CD4-positive, alpha-beta T cell (primary cell): ENCODE measurements at regions not wholly inside any gene's neighbourhood (a gene's known extent, or its start where the extent isn't known, plus 50 kb on each side); places are given as distances from the start of the nearest gene placed in this dataset.

ENCODE experiments used
- ATAC-seq: fragments of 200-7000 bp; cut with Tn5 transposase; one replicate; pipeline ENCODE4 v1.10.0; 2022; ENCODE audit warnings: mild to moderate bottlenecking; ENCODE audit not compliant: poor library complexity
- CTCF ChIA-PET: fragments of 350-600 bp; sonication (Branson Sonifier 250); formaldehyde crosslinking; loops from one replicate; lab custom pipeline; 2021; ENCODE audit warnings: antibody characterized with exemption, inconsistent platforms; lab: Charles Lee
- POLR2A ChIA-PET: fragments of 350-600 bp; sonication (Branson Sonifier 250); formaldehyde crosslinking; loops from one replicate; lab custom pipeline; 2021; ENCODE audit warnings: antibody characterized with exemption, inconsistent platforms; lab: Charles Lee
- DNase-seq, 14 experiments: peaks; one replicate each; pipeline ENCODE4 v3.0.0-alpha.2; 2013 to 2020; ENCODE audit warnings: mixed read lengths in 2 of 14
- H3K27ac ChIP-seq, 2 donors: one replicate each; pipeline versions ENCODE4 v1.5.1 to v1.7.0; 2013; ENCODE audit warnings: low read length in 2 of 2, low read depth in 1 of 2, mild to moderate bottlenecking in 1 of 2
- H3K27me3 ChIP-seq, 2 experiments: 1 replicate in 1 of 2; 2 replicates in 1 of 2; pipeline versions ENCODE4 v1.6.1 to v1.7.0; 2013; ENCODE audit warnings: low read length in 2 of 2, control low read depth in 1 of 2, mild to moderate bottlenecking in 1 of 2, moderate library complexity in 1 of 2; ENCODE audit not compliant: insufficient read depth in 2 of 2, control insufficient read depth in 1 of 2
- H3K36me3 ChIP-seq: one replicate; pipeline ENCODE4 v1.6.1; 2013; ENCODE audit warnings: low read length, control low read depth; ENCODE audit not compliant: insufficient read depth
- H3K4me1 ChIP-seq: one replicate; pipeline ENCODE4 v1.6.1; 2013; ENCODE audit warnings: low read length, control low read depth; ENCODE audit not compliant: insufficient read depth
- H3K4me3 ChIP-seq: one replicate; pipeline ENCODE4 v1.5.1; 2013; ENCODE audit warnings: mild to moderate bottlenecking, low read length, moderate library complexity
- H3K9me3 ChIP-seq, 2 experiments: 1 replicate in 1 of 2; 2 replicates in 1 of 2; pipeline versions ENCODE4 v1.6.1 to v1.7.0; 2013; ENCODE audit warnings: low read length in 2 of 2, mild to moderate bottlenecking in 2 of 2, control low read depth in 1 of 2, moderate library complexity in 1 of 2; ENCODE audit not compliant: control insufficient read depth in 1 of 2, insufficient read depth in 1 of 2
- H3K27ac Mint-ChIP-seq: one replicate; pipeline ENCODE4 v1.8.0; 2020; ENCODE audit warnings: mixed read lengths
- H3K27me3 Mint-ChIP-seq: one replicate; pipeline ENCODE4 v1.8.0; 2021; ENCODE audit warnings: mixed read lengths
- H3K36me3 Mint-ChIP-seq: one replicate; pipeline ENCODE4 v1.8.0; 2021; ENCODE audit warnings: low read depth, mixed read lengths
- H3K4me1 Mint-ChIP-seq: one replicate; pipeline ENCODE4 v1.8.0; 2021; ENCODE audit warnings: low read depth, mixed read lengths
- H3K4me3 Mint-ChIP-seq: one replicate; pipeline ENCODE4 v1.8.0; 2020; ENCODE audit warnings: mild to moderate bottlenecking, mixed read lengths
- H3K9me3 Mint-ChIP-seq: one replicate; pipeline ENCODE4 v1.8.0; 2020; ENCODE audit warnings: mixed read lengths
- CTCF ChIP-seq: fragments of 200-600 bp; IDR thresholded peaks from one replicate; pipeline ENCODE4 v1.8.0; 2022; ENCODE audit warnings: antibody characterized with exemption, mild to moderate bottlenecking
- intact Hi-C, 2 experiments: fragments of 100-400 bp; cut with DNase I in 1 of 2; cut with micrococcal nuclease in 1 of 2; formaldehyde crosslinking; loops; one replicate each; pipeline versions ENCODE4 v1.15.1 to v1.9.0; 2023 to 2025; cut with DNase I, micrococcal nuclease

- Mint-ChIP-seq H3K4me3 (no peak overlapping the region), H3K4me1 (no peaks in the 10 kb centered on the region), H3K27ac (no peak overlapping the region), H3K27me3 (peaks cover 10% of the 10 kb centered on the region), H3K36me3 (no peaks in the 10 kb centered on the region), H3K9me3 (no peaks in the 10 kb centered on the region)
- H3K27ac ChIP-seq: no peak overlapping the region
- H3K9me3 ChIP-seq: peaks cover 0 to 20% of the 10 kb centered on the region in 2 experiments
- CTCF ChIA-PET: no interaction called here
- H3K4me1 ChIP-seq: no peaks in the 10 kb centered on the region
- H3K4me3 ChIP-seq: no peak overlapping the region
- intact Hi-C loops: no loop called here
- DNase-seq (no peak), ATAC-seq (no peak)
- H3K27me3 ChIP-seq: no peaks in the 10 kb centered on the region
- POLR2A ChIA-PET: no interaction called here
- no peaks in the 10 kb centered on the region for H3K36me3 ChIP-seq
- no peak for TF ChIP-seq CTCF
Measured at GRCh38 chr10:128921389-128922022, 545.5 kb upstream of the MGMT start.

DNA sequence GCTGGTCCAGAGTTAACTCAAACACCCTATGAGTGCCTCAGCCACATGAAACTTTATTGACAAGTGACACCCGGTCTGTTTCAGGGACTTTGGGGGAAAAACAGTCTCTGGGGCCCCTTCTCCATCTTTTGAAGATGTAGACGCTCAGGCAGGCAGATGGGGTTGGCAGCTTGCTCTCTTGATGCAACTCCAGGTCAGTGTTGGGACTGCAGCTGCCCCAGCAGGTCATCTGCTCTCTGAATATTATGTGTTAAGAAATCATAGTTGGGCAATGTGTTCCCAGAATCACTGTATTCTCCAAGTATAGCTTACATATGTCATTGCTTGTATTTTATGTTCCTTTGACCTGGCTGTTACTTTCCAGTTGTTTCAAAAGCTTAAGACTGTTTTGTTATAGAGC lies 544.9 kb upstream of the MGMT start:
- no peaks in the 10 kb centered on the region for H3K4me1 ChIP-seq
- no peak overlapping the region for H3K27ac Mint-ChIP-seq
- no peak overlapping the region for H3K4me3 ChIP-seq
- H3K27me3 ChIP-seq: no peaks in the 10 kb centered on the region
- intact Hi-C loops: no loop called here
- no peaks in the 10 kb centered on the region for H3K36me3 Mint-ChIP-seq
- peaks cover 0 to 18% of the 10 kb centered on the region in 2 experiments for H3K9me3 ChIP-seq
- H3K27me3 Mint-ChIP-seq: peaks cover 10% of the 10 kb centered on the region
- no peak for DNase-seq
- H3K27ac ChIP-seq: no peak overlapping the region
- H3K36me3 ChIP-seq: no peaks in the 10 kb centered on the region
- H3K4me3 Mint-ChIP-seq: no peak overlapping the region
- CTCF ChIA-PET: no interaction called here
- ATAC-seq: no peak
- no peaks in the 10 kb centered on the region for H3K4me1 Mint-ChIP-seq
- no peak for TF ChIP-seq CTCF
- no peaks in the 10 kb centered on the region for H3K9me3 Mint-ChIP-seq
- POLR2A ChIA-PET: no interaction called here

- H3K4me1 ChIP-seq: no peaks in the 10 kb centered on the region
- Mint-ChIP-seq H3K4me3 (no peak overlapping the region), H3K36me3 (no peaks in the 10 kb centered on the region), H3K9me3 (no peaks in the 10 kb centered on the region), H3K4me1 (no peaks in the 10 kb centered on the region), H3K27ac (no peak overlapping the region), H3K27me3 (peaks cover 10% of the 10 kb centered on the region)
- intact Hi-C loops: no loop called here
- no peak for ATAC-seq
- POLR2A ChIA-PET: no interaction called here
- H3K27ac ChIP-seq: no peak overlapping the region
- DNase-seq: no peak
- H3K27me3 ChIP-seq: no peaks in the 10 kb centered on the region
- CTCF ChIA-PET: no interaction called here
- H3K4me3 ChIP-seq: no peak overlapping the region
- TF ChIP-seq CTCF: no peak
- peaks cover 0 to 14% of the 10 kb centered on the region in 2 experiments for H3K9me3 ChIP-seq
- H3K36me3 ChIP-seq: no peaks in the 10 kb centered on the region
Measured at GRCh38 chr10:128922619-128923196, 544.3 kb upstream of the MGMT start.
